H9 (cell line): ENCODE measurements at regions not wholly inside any gene's neighbourhood (a gene's known extent, or its start where the extent isn't known, plus 50 kb on each side); places are given as distances from the start of the nearest gene placed in this dataset.

Source experiments
- DNase-seq: peaks from one replicate; pipeline ENCODE4 v3.0.0-alpha.2; 2017
- H2AFZ ChIP-seq: one replicate; pipeline ENCODE4 v1.6.1; 2013; ENCODE audit warnings: mild to moderate bottlenecking, low read length, control low read depth, moderate library complexity
- H2AK5ac ChIP-seq: 2 replicates; pipeline ENCODE4 v1.6.1; 2013; ENCODE audit warnings: low read length, control low read depth, mixed read lengths; ENCODE audit not compliant: insufficient read length
- H2BK120ac ChIP-seq: one replicate; pipeline ENCODE4 v1.6.1; 2013; ENCODE audit warnings: low read depth, mild to moderate bottlenecking, low read length, control low read depth, inconsistent platforms; ENCODE audit not compliant: poor library complexity, severe bottlenecking
- H2BK12ac ChIP-seq: 2 replicates; pipeline ENCODE4 v1.6.1; 2013; ENCODE audit warnings: low read length, control low read depth, mixed read lengths, low read depth; ENCODE audit not compliant: insufficient read length
- H2BK15ac ChIP-seq: 2 replicates; pipeline ENCODE4 v1.6.1; 2013; ENCODE audit warnings: low read depth, low read length, control low read depth
- H2BK20ac ChIP-seq: one replicate; pipeline ENCODE4 v1.6.1; 2013; ENCODE audit warnings: low read depth, mild to moderate bottlenecking, low read length, control low read depth, inconsistent platforms; ENCODE audit not compliant: poor library complexity, severe bottlenecking
- H2BK5ac ChIP-seq: 2 replicates; pipeline ENCODE4 v1.6.1; 2013; ENCODE audit warnings: low read length, control low read depth, mixed read lengths; ENCODE audit not compliant: insufficient read length
- H3K14ac ChIP-seq: 2 replicates; pipeline ENCODE4 v1.6.1; 2013; ENCODE audit warnings: low read length, control low read depth; ENCODE audit not compliant: insufficient read depth
- H3K18ac ChIP-seq: 2 replicates; pipeline ENCODE4 v1.6.1; 2013; ENCODE audit warnings: low read depth, mild to moderate bottlenecking, mixed read lengths, low read length, control low read depth; ENCODE audit not compliant: insufficient read length
- H3K23ac ChIP-seq: 2 replicates; pipeline ENCODE4 v1.6.1; 2013; ENCODE audit warnings: low read length, control low read depth, mixed read lengths, low read depth; ENCODE audit not compliant: insufficient read length
- H3K23me2 ChIP-seq: 2 replicates; pipeline ENCODE4 v1.6.1; 2013; ENCODE audit warnings: low read depth, mild to moderate bottlenecking, mixed read lengths, low read length, control low read depth; ENCODE audit not compliant: insufficient read length, poor library complexity, severe bottlenecking
- H3K27ac ChIP-seq: 2 replicates; pipeline ENCODE4 v1.5.1; 2013; ENCODE audit warnings: low read length, control low read depth, mixed read lengths, low read depth; ENCODE audit not compliant: insufficient read length
- H3K27me3 ChIP-seq: 2 replicates; pipeline ENCODE4 v1.6.1; 2013; ENCODE audit warnings: low read length, control low read depth, inconsistent platforms; ENCODE audit not compliant: insufficient read depth
- H3K4ac ChIP-seq: 2 replicates; pipeline ENCODE4 v1.6.1; 2013; ENCODE audit warnings: low read depth, mild to moderate bottlenecking, control low read depth, inconsistent platforms, low read length, moderate library complexity
- H3K4me1 ChIP-seq: 2 replicates; pipeline ENCODE4 v1.6.1; 2013; ENCODE audit warnings: low read length, control low read depth, inconsistent platforms; ENCODE audit not compliant: insufficient read depth
- H3K4me2 ChIP-seq: 2 replicates; pipeline ENCODE4 v1.6.1; 2013; ENCODE audit warnings: low read length, control low read depth, mixed read lengths; ENCODE audit not compliant: insufficient read length, insufficient read depth
- H3K56ac ChIP-seq: 2 replicates; pipeline ENCODE4 v1.6.1; 2013; ENCODE audit warnings: low read depth, mild to moderate bottlenecking, mixed read lengths, low read length, control low read depth; ENCODE audit not compliant: insufficient read length
- H3K79me1 ChIP-seq: 2 replicates; pipeline ENCODE4 v1.6.1; 2013; ENCODE audit warnings: low read depth, mild to moderate bottlenecking, moderate library complexity, low read length, control low read depth, inconsistent platforms; ENCODE audit not compliant: insufficient read depth, poor library complexity, severe bottlenecking
- H3K79me2 ChIP-seq: 2 replicates; pipeline ENCODE4 v1.6.1; 2013; ENCODE audit warnings: low read length, control low read depth, inconsistent platforms; ENCODE audit not compliant: insufficient read depth
- H3K9ac ChIP-seq: 2 replicates; pipeline ENCODE4 v1.6.1; 2013; ENCODE audit warnings: low read length, control low read depth, mixed read lengths; ENCODE audit not compliant: insufficient read length; ENCODE audit errors: extremely low read depth
- H3K9me3 ChIP-seq: one replicate; pipeline ENCODE4 v1.6.1; 2013; ENCODE audit warnings: low read depth, low read length, inconsistent platforms; ENCODE audit not compliant: control insufficient read depth
- H3T11ph ChIP-seq: one replicate; pipeline ENCODE4 v1.6.1; 2013; ENCODE audit warnings: mild to moderate bottlenecking, low read length, control low read depth, inconsistent platforms
- H4K20me1 ChIP-seq: one replicate; pipeline ENCODE4 v1.6.1; 2013; ENCODE audit not compliant: control insufficient read depth, insufficient read length, insufficient read depth
- H4K5ac ChIP-seq: 2 replicates; pipeline ENCODE4 v1.6.1; 2013; ENCODE audit warnings: low read depth, mild to moderate bottlenecking, mixed read lengths, low read length, control low read depth; ENCODE audit not compliant: insufficient read length
- H4K8ac ChIP-seq: replicated peaks from 2 replicates; pipeline ENCODE4 v1.6.1; 2013; ENCODE audit warnings: low read length, control low read depth, mixed read lengths, low read depth; ENCODE audit not compliant: insufficient read length
- H4K91ac ChIP-seq: 2 replicates; pipeline ENCODE4 v1.6.1; 2013; ENCODE audit warnings: low read depth, mild to moderate bottlenecking, moderate library complexity, mixed read lengths, low read length, control low read depth; ENCODE audit not compliant: insufficient read length
- H3K27ac Mint-ChIP-seq, 3 experiments: 2 replicates in 2 of 3; 3 replicates in 1 of 3; pipeline ENCODE4 v1.8.0; 2020 to 2021; ENCODE audit warnings: mixed read lengths in 3 of 3, mild to moderate bottlenecking in 1 of 3, moderate library complexity in 1 of 3
- H3K27me3 Mint-ChIP-seq: 2 replicates; pipeline ENCODE4 v1.8.0; 2021; ENCODE audit warnings: low read depth, mild to moderate bottlenecking, moderate library complexity, mixed read lengths
- H3K36me3 Mint-ChIP-seq, 3 experiments: 2 replicates in 2 of 3; 3 replicates in 1 of 3; pipeline ENCODE4 v1.8.0; 2020 to 2021; ENCODE audit warnings: low read depth in 3 of 3, mixed read lengths in 3 of 3; ENCODE audit not compliant: insufficient read depth in 1 of 3
- H3K4me1 Mint-ChIP-seq, 2 experiments: 2 replicates each; pipeline ENCODE4 v1.8.0; 2020; ENCODE audit warnings: mixed read lengths in 2 of 2
- H3K4me3 Mint-ChIP-seq, 2 experiments: 2 replicates in 1 of 2; 3 replicates in 1 of 2; pipeline ENCODE4 v1.8.0; 2020 to 2021; ENCODE audit warnings: mild to moderate bottlenecking in 2 of 2, mixed read lengths in 2 of 2, moderate library complexity in 1 of 2
- H3K9me3 Mint-ChIP-seq, 2 experiments: 2 replicates in 1 of 2; 3 replicates in 1 of 2; pipeline ENCODE4 v1.8.0; 2020; ENCODE audit warnings: mild to moderate bottlenecking in 2 of 2, mixed read lengths in 2 of 2, moderate library complexity in 1 of 2
- CTCF ChIP-seq: fragments of 200-600 bp; sonication (generic); conservative IDR thresholded peaks from 3 replicates; pipeline ENCODE4 v1.8.0; 2021; ENCODE audit warnings: antibody characterized with exemption, mild to moderate bottlenecking
- WGBS: extraction: QIAGEN DNeasy Blood & Tissue Kit; methylation state at CpG from one replicate; pipeline ENCODE4 v1.1.7; 2013; ENCODE audit warnings: missing lambda C conversion rate, low lambda C conversion rate, mixed read lengths; ENCODE audit not compliant: insufficient read length; ENCODE audit errors: extremely low coverage; 5-methylcytosine and 5-hydroxymethylcytosine counted together

- no peak overlapping the region for H2BK20ac ChIP-seq
- H3K4me1 Mint-ChIP-seq: peaks cover 23 to 33% of the 10 kb centered on the region in 2 experiments
- no peak overlapping the region for H4K8ac ChIP-seq
- H3K9me3 Mint-ChIP-seq: no peaks in the 10 kb centered on the region
- no peak overlapping the region for H3K4me2 ChIP-seq
- H4K20me1 ChIP-seq: no peaks in the 10 kb centered on the region
- no peaks in the 10 kb centered on the region for H3K9me3 ChIP-seq
- H3K79me1 ChIP-seq: no peaks in the 10 kb centered on the region
- no peak overlapping the region for H2AK5ac ChIP-seq
- TF ChIP-seq CTCF: no peak; the same call in 2 of the 3 replicates
- H3K4me1 ChIP-seq: 0 out of 2 replicates have a peak, but pooled peaks cover 2% of the 10 kb centered on the region
- no peak overlapping the region for H3K27ac Mint-ChIP-seq
- no peak overlapping the region for H3T11ph ChIP-seq
- H3K27me3 ChIP-seq: no peaks in the 10 kb centered on the region
- no peak overlapping the region for H3K4me3 Mint-ChIP-seq
- no peak overlapping the region for H3K27ac ChIP-seq
- no peak overlapping the region for H3K9ac ChIP-seq
- H3K36me3 Mint-ChIP-seq: no peaks in the 10 kb centered on the region; a peak in 1 of 7 replicates
- no peak overlapping the region for H2BK5ac ChIP-seq
- no peak overlapping the region for H4K91ac ChIP-seq
- H4K5ac ChIP-seq: no peak overlapping the region
- no peaks in the 10 kb centered on the region for H3K23me2 ChIP-seq
- no peak overlapping the region for H2BK12ac ChIP-seq
- no peak for DNase-seq
- no peak overlapping the region for H3K4ac ChIP-seq
- peaks cover 6% of the 10 kb centered on the region for H3K27me3 Mint-ChIP-seq
- H3K23ac ChIP-seq: no peak overlapping the region
- no peak overlapping the region for H2BK120ac ChIP-seq
- no peak overlapping the region for H3K56ac ChIP-seq
- H3K79me2 ChIP-seq: no peaks in the 10 kb centered on the region
- no peak overlapping the region for H3K14ac ChIP-seq
- no CpG with 5 or more reads among the region's 3 CpGs for WGBS
- no peak overlapping the region for H3K18ac ChIP-seq
- no peak overlapping the region for H2BK15ac ChIP-seq
- H2AFZ ChIP-seq: no peak overlapping the region
These were observed 518.0 kb upstream of the ZFHX3 start for GRCh38 chr16:73565925-73566324.
